ENCODE measurements at regions not wholly inside any gene's neighbourhood (a gene's known extent, or its start where the extent isn't known, plus 50 kb on each side); places are given as distances from the start of the nearest gene placed in this dataset.
A peak's percentile ranks its signal among the peaks of the same experiment; 100 is the strongest.

GRCh38 chr6:1463275-1463674, 73.9 kb downstream of the FOXF2 start:
- Histone ChIP-seq H3K4me3 (no peak overlapping the region), H3K36me3 (no peaks in the 10 kb centered on the region), H3K27ac (no peak overlapping the region), H3K9me3 (no peaks in the 10 kb centered on the region), H3K27me3 (ENCODE audit: low read depth) (no peaks in the 10 kb centered on the region), H3K4me1 (no peaks in the 10 kb centered on the region)
- ATAC-seq (no peak), DNase-seq (no peak)
- intact Hi-C loops (cut with DNase I), result no loop called here
- TF ChIP-seq CTCF (IDR thresholded peaks at IDR 0.05), result no peak

- intact Hi-C loops (cut with DNase I), result no loop called here
- H3K4me3 ChIP-seq, result no peak overlapping the region
- no peak for DNase-seq
- H3K27me3 ChIP-seq (ENCODE audit: low read depth), result no peaks in the 10 kb centered on the region
- no peak overlapping the region for H3K27ac ChIP-seq
- H3K4me1 ChIP-seq, result no peaks in the 10 kb centered on the region
- H3K36me3 ChIP-seq, result no peaks in the 10 kb centered on the region
- ATAC-seq, result no peak
- no peak for TF ChIP-seq CTCF (IDR thresholded peaks at IDR 0.05)
- H3K9me3 ChIP-seq, result no peaks in the 10 kb centered on the region
Measured at GRCh38 chr6:1463751-1464426, 74.5 kb downstream of the FOXF2 start.

- intact Hi-C loops (cut with DNase I), result no loop called here
- peak in 1 of 2 donors; percentile 34 for ATAC-seq
- Histone ChIP-seq H3K36me3 (no peaks in the 10 kb centered on the region), H3K27me3 (ENCODE audit: low read depth) (no peaks in the 10 kb centered on the region), H3K4me1 (no peaks in the 10 kb centered on the region), H3K4me3 (no peak overlapping the region), H3K9me3 (no peaks in the 10 kb centered on the region), H3K27ac (no peak overlapping the region)
- no peak for TF ChIP-seq CTCF (IDR thresholded peaks at IDR 0.05)
- no peak for DNase-seq
Measured at GRCh38 chr6:1464781-1465370, 75.5 kb downstream of the FOXF2 start.

GRCh38 chr6:1468126-1468525, 78.8 kb downstream of the FOXF2 start:
- H3K27me3 ChIP-seq (ENCODE audit: low read depth), result no peaks in the 10 kb centered on the region
- no peak for ATAC-seq
- no peaks in the 10 kb centered on the region for H3K9me3 ChIP-seq
- no peak overlapping the region for H3K4me3 ChIP-seq
- DNase-seq, result no peak
- no peaks in the 10 kb centered on the region for H3K4me1 ChIP-seq
- TF ChIP-seq CTCF (IDR thresholded peaks at IDR 0.05), result no peak
- intact Hi-C loops (cut with DNase I), result no loop called here
- no peaks in the 10 kb centered on the region for H3K36me3 ChIP-seq
- no peak overlapping the region for H3K27ac ChIP-seq

- Histone ChIP-seq H3K4me1 (no peaks in the 10 kb centered on the region), H3K4me3 (no peak overlapping the region), H3K27me3 (ENCODE audit: low read depth) (no peaks in the 10 kb centered on the region), H3K27ac (no peak overlapping the region), H3K9me3 (no peaks in the 10 kb centered on the region), H3K36me3 (no peaks in the 10 kb centered on the region)
- ATAC-seq (no peak), DNase-seq (no peak)
- intact Hi-C loops (cut with DNase I), result no loop called here
- TF ChIP-seq CTCF (IDR thresholded peaks at IDR 0.05), result no peak
Measured at GRCh38 chr6:1470040-1470439, 80.7 kb downstream of the FOXF2 start.
